ENCODE measurements at regions not wholly inside any gene's neighbourhood (a gene's known extent, or its start where the extent isn't known, plus 50 kb on each side); places are given as distances from the start of the nearest gene placed in this dataset.

- Histone ChIP-seq H2BK20ac (ENCODE audit: low read depth, low read length) (no peak overlapping the region), H2AK5ac (ENCODE audit: low read depth, low read length) (no peak overlapping the region), H2AK9ac (replicated peaks; ENCODE audit: low read depth, low read length, poor library complexity) (no peak overlapping the region), H3K4ac (ENCODE audit: low read depth, low read length) (no peak overlapping the region), H3K27ac (ENCODE audit: insufficient read depth, low read length) (no peak overlapping the region), H3K9me3 (ENCODE audit: control insufficient read depth, insufficient read depth, low read length) (no peaks in the 10 kb centered on the region), H3K56ac (ENCODE audit: extremely low read depth, insufficient read depth, low read length) (no peak overlapping the region), H4K20me1 (ENCODE audit: insufficient read depth, low read length) (no peaks in the 10 kb centered on the region), H4K91ac (ENCODE audit: insufficient read depth, low read depth, low read length) (no peak overlapping the region), H2BK120ac (ENCODE audit: low read depth, low read length) (no peak overlapping the region), H4K5ac (ENCODE audit: low read depth, low read length) (no peak overlapping the region), H2BK5ac (ENCODE audit: low read depth, low read length, poor library complexity, severe bottlenecking) (no peak overlapping the region), H2BK15ac (ENCODE audit: low read depth, low read length) (no peak overlapping the region), H3K9me1 (ENCODE audit: insufficient read depth, low read length) (no peaks in the 10 kb centered on the region), H3K79me1 (ENCODE audit: low read depth in 1 of 2, low read length in 2 of 2) (no peaks in the 10 kb centered on the region), H3K4me2 (ENCODE audit: low read depth, low read length) (no peak overlapping the region), H3K23ac (ENCODE audit: low read depth, low read length) (no peak overlapping the region), H3K27me3 (ENCODE audit: control insufficient read depth, insufficient read depth, low read length) (no peaks in the 10 kb centered on the region), H3K9ac (ENCODE audit: low read depth, low read length) (no peak overlapping the region), H3K4me1 (ENCODE audit: control insufficient read depth, insufficient read depth, low read length) (peaks cover 2% of the 10 kb centered on the region; the same call in 1 of the 2 replicates), H2AFZ (replicated peaks; ENCODE audit: low read length, poor library complexity) (no peak overlapping the region), H3K14ac (replicated peaks; ENCODE audit: low read depth, low read length) (no peak overlapping the region), H3K36me3 (ENCODE audit: control insufficient read depth, insufficient read depth, low read length) (no peaks in the 10 kb centered on the region), H3K18ac (ENCODE audit: low read depth, low read length) (no peak overlapping the region), H3K4me3 (ENCODE audit: insufficient read depth, low read depth, low read length) (no peak overlapping the region), H4K8ac (ENCODE audit: low read depth in 2 of 2, low read length in 2 of 2) (no peak overlapping the region)
- no CpG with 5 or more reads among the region's 7 CpGs for WGBS, 2 experiments (ENCODE audit: extremely low coverage in 2 of 2, insufficient read length in 1 of 2)
- ATAC-seq (ENCODE audit: low read depth): no peak
- POLR2A ChIA-PET (ENCODE audit: unreplicated experiment): no interaction called here
- intact Hi-C loops (cut with micrococcal nuclease): no loop called here
- CTCF ChIA-PET: no interaction called here
- dilution Hi-C loops (cut with HindIII; ENCODE audit: low sequenced_read_pairs, unreplicated experiment): no loop called here
- in situ Hi-C loops (cut with MboI; ENCODE audit: low sequenced_read_pairs): no loop called here
- DNase-seq: no peak
- TF ChIP-seq SMC3 (IDR thresholded peaks at IDR 0.05; ENCODE audit: low read depth, low read length) (no peak), CHD1 (IDR thresholded peaks at IDR 0.05; ENCODE audit: low read depth, low read length) (no peak), BHLHE40 (IDR thresholded peaks at IDR 0.05; ENCODE audit: low read depth, low read length) (no peak), NFE2L2 (IDR thresholded peaks at IDR 0.05; ENCODE audit: low read depth, low read length) (no peak), CEBPB (IDR thresholded peaks at IDR 0.05; ENCODE audit: low read depth, low read length) (no peak), MXI1 (IDR thresholded peaks at IDR 0.05; ENCODE audit: borderline replicate concordance, low read depth, low read length) (no peak), CTCF (conservative IDR thresholded peaks at IDR 0.05; ENCODE audit: low read depth, low read length) (no peak), RCOR1 (IDR thresholded peaks at IDR 0.05; ENCODE audit: insufficient replicate concordance, low read length) (no peak), MAFK (IDR thresholded peaks at IDR 0.05; ENCODE audit: low read depth, low read length) (no peak), FOS (IDR thresholded peaks at IDR 0.05; ENCODE audit: low read depth, low read length) (no peak), POLR2A (IDR thresholded peaks at IDR 0.05; ENCODE audit: low read depth, low read length) (no peak), USF2 (IDR thresholded peaks at IDR 0.05; ENCODE audit: low read depth, low read length) (no peak), ELK1 (IDR thresholded peaks at IDR 0.05; ENCODE audit: borderline replicate concordance, low read depth, low read length) (no peak), RFX5 (IDR thresholded peaks at IDR 0.05; ENCODE audit: low read depth, low read length) (no peak), RAD21 (IDR thresholded peaks at IDR 0.05; ENCODE audit: low read length) (no peak), MAZ (IDR thresholded peaks at IDR 0.05; ENCODE audit: borderline replicate concordance, low read depth, low read length) (no peak)
- no TSS peak for BruUV-seq (replicated peaks)
Observed at GRCh38 chr2:67075056-67075455, 322.1 kb upstream of the ETAA1 start.

Data from IMR-90 (cell line).